HG03442 (cell line): ENCODE measurements at regions not wholly inside any gene's neighbourhood (a gene's known extent, or its start where the extent isn't known, plus 50 kb on each side); places are given as distances from the start of the nearest gene placed in this dataset.
"Not testable (repeated sequence)": the region's sequence is repeated elsewhere in the genome, so short reads cannot be mapped to it uniquely, and the experiment has no call there.

ENCODE experiments used
- ATAC-seq: cut with Tn5 transposase; IDR thresholded peaks from one replicate; pipeline ENCODE4 v1.9.1; 2021; ENCODE audit warnings: mild to moderate bottlenecking, moderate library complexity; ENCODE audit not compliant: unreplicated experiment

GRCh38 chrX:43345166-43345565 is 310.9 kb upstream of the MAOA start:
- ATAC-seq, result no peak

GRCh38 chrX:43349363-43349762 is 306.7 kb upstream of the MAOA start:
- peak; percentile 58 for ATAC-seq

- no peak for ATAC-seq
Observed at GRCh38 chrX:43350935-43351334, 305.2 kb upstream of the MAOA start.

- no peak for ATAC-seq
Observed at GRCh38 chrX:43357741-43358140, 298.4 kb upstream of the MAOA start.

- ATAC-seq, result no peak
Observed at GRCh38 chrX:43373032-43373431, 283.1 kb upstream of the MAOA start.

GRCh38 chrX:43375136-43375535 is 281.0 kb upstream of the MAOA start:
- ATAC-seq, result no peak

- no peak for ATAC-seq
Observed at GRCh38 chrX:43380704-43381103, 275.4 kb upstream of the MAOA start.

GRCh38 chrX:43386875-43387274 is 269.2 kb upstream of the MAOA start:
- ATAC-seq, result no peak

GRCh38 chrX:43405191-43405590 is 250.9 kb upstream of the MAOA start:
- no peak for ATAC-seq

GRCh38 chrX:43423876-43424275 is 232.2 kb upstream of the MAOA start:
- ATAC-seq, result no peak

GRCh38 chrX:43436517-43436916 is 219.6 kb upstream of the MAOA start:
- no peak for ATAC-seq

- ATAC-seq, result no peak
Observed at GRCh38 chrX:43446752-43447151, 209.3 kb upstream of the MAOA start.

- no peak for ATAC-seq
Observed at GRCh38 chrX:43448688-43449087, 207.4 kb upstream of the MAOA start.

- ATAC-seq, result no peak
Observed at GRCh38 chrX:43450355-43450754, 205.7 kb upstream of the MAOA start.

GRCh38 chrX:43451976-43452686 is 204.0 kb upstream of the MAOA start:
- ATAC-seq, result not testable (repeated sequence)

- no peak for ATAC-seq
Observed at GRCh38 chrX:43456063-43456462, 200.0 kb upstream of the MAOA start.

- ATAC-seq, result no peak
Observed at GRCh38 chrX:43456906-43457305, 199.2 kb upstream of the MAOA start.

GRCh38 chrX:43467608-43468234 is 188.4 kb upstream of the MAOA start:
- no peak for ATAC-seq

GRCh38 chrX:43469391-43470054 is 186.6 kb upstream of the MAOA start:
- ATAC-seq, result no peak

GRCh38 chrX:43474321-43474720 is 181.8 kb upstream of the MAOA start:
- ATAC-seq, result no peak

- no peak for ATAC-seq
Observed at GRCh38 chrX:43479070-43479469, 177.0 kb upstream of the MAOA start.

GRCh38 chrX:43479850-43480249 is 176.2 kb upstream of the MAOA start:
- ATAC-seq, result no peak
